ENCODE measurements at regions not wholly inside any gene's neighbourhood (a gene's known extent, or its start where the extent isn't known, plus 50 kb on each side); places are given as distances from the start of the nearest gene placed in this dataset.

- Mint-ChIP-seq H3K4me3 (no peak overlapping the region), H3K27me3 (peaks cover 39% of the 10 kb centered on the region), H3K36me3 (ENCODE audit: insufficient read depth) (peaks cover 2% of the 10 kb centered on the region), H3K4me1 (peaks cover 5% of the 10 kb centered on the region), H3K9me3 (no peaks in the 10 kb centered on the region), H3K27ac (ENCODE audit: low read depth) (no peak overlapping the region)
- no peak for DNase-seq (ENCODE audit: low spot score in 2 of 2)
- ATAC-seq (replicated peaks; ENCODE audit: extremely low read depth, poor library complexity, severe bottlenecking) = no peak
Measured at GRCh38 chr4:152206185-152206584, 329.7 kb downstream of the FBXW7 start.

- H3K4me3 Mint-ChIP-seq = no peak overlapping the region
Measured at GRCh38 chr4:152202415-152202814, 333.5 kb downstream of the FBXW7 start.

GRCh38 chr4:152200511-152201333, 335.2 kb downstream of the FBXW7 start:
- DNase-seq (ENCODE audit: low spot score in 2 of 2) (no peak), ATAC-seq (replicated peaks; ENCODE audit: extremely low read depth, poor library complexity, severe bottlenecking) (no peak)
- Mint-ChIP-seq H3K4me3 (no peak overlapping the region), H3K4me1 (peaks cover 10% of the 10 kb centered on the region), H3K27me3 (peaks cover 17% of the 10 kb centered on the region), H3K9me3 (no peaks in the 10 kb centered on the region), H3K27ac (ENCODE audit: low read depth) (no peak overlapping the region), H3K36me3 (ENCODE audit: insufficient read depth) (peaks cover 5% of the 10 kb centered on the region)

More at GRCh38 chr4:152202415-152202814, 333.5 kb downstream of the FBXW7 start:
- H3K4me1 Mint-ChIP-seq = peaks cover 10% of the 10 kb centered on the region
- ATAC-seq (replicated peaks; ENCODE audit: extremely low read depth, poor library complexity, severe bottlenecking) (no peak), DNase-seq (ENCODE audit: low spot score in 2 of 2) (no peak)
- H3K36me3 Mint-ChIP-seq (ENCODE audit: insufficient read depth) = peaks cover 5% of the 10 kb centered on the region
- no peaks in the 10 kb centered on the region for H3K9me3 Mint-ChIP-seq
- H3K27me3 Mint-ChIP-seq = peaks cover 29% of the 10 kb centered on the region
- no peak overlapping the region for H3K27ac Mint-ChIP-seq (ENCODE audit: low read depth)

GRCh38 chr4:152197211-152197610, 338.7 kb downstream of the FBXW7 start:
- Mint-ChIP-seq H3K27me3 (peaks cover 8% of the 10 kb centered on the region), H3K4me3 (no peak overlapping the region), H3K4me1 (peaks cover 5% of the 10 kb centered on the region), H3K9me3 (no peaks in the 10 kb centered on the region), H3K27ac (ENCODE audit: low read depth) (no peak overlapping the region), H3K36me3 (ENCODE audit: insufficient read depth) (peaks cover 3% of the 10 kb centered on the region)
- ATAC-seq (replicated peaks; ENCODE audit: extremely low read depth, poor library complexity, severe bottlenecking) (no peak), DNase-seq (ENCODE audit: low spot score in 2 of 2) (no peak)

GRCh38 chr4:152195888-152196287, 340.0 kb downstream of the FBXW7 start:
- Mint-ChIP-seq H3K4me1 (peaks cover 5% of the 10 kb centered on the region), H3K27me3 (peaks cover 8% of the 10 kb centered on the region), H3K27ac (ENCODE audit: low read depth) (no peak overlapping the region), H3K36me3 (ENCODE audit: insufficient read depth) (peaks cover under 1% of the 10 kb centered on the region), H3K4me3 (no peak overlapping the region), H3K9me3 (no peaks in the 10 kb centered on the region)
- ATAC-seq (replicated peaks; ENCODE audit: extremely low read depth, poor library complexity, severe bottlenecking) (no peak), DNase-seq (ENCODE audit: low spot score in 2 of 2) (no peak)

GRCh38 chr4:152193059-152193458, 342.8 kb downstream of the FBXW7 start:
- no peak overlapping the region for H3K27ac Mint-ChIP-seq (ENCODE audit: low read depth)
- H3K36me3 Mint-ChIP-seq (ENCODE audit: insufficient read depth) = no peaks in the 10 kb centered on the region
- ATAC-seq (replicated peaks; ENCODE audit: extremely low read depth, poor library complexity, severe bottlenecking) (no peak), DNase-seq (ENCODE audit: low spot score in 2 of 2) (no peak)
- no peaks in the 10 kb centered on the region for H3K27me3 Mint-ChIP-seq
- no peaks in the 10 kb centered on the region for H3K9me3 Mint-ChIP-seq
- H3K4me1 Mint-ChIP-seq = peaks cover 6% of the 10 kb centered on the region
- H3K4me3 Mint-ChIP-seq = no peak overlapping the region

- H3K27me3 Mint-ChIP-seq = no peaks in the 10 kb centered on the region
- no peaks in the 10 kb centered on the region for H3K9me3 Mint-ChIP-seq
- H3K4me1 Mint-ChIP-seq = peaks cover 10% of the 10 kb centered on the region
- H3K27ac Mint-ChIP-seq (ENCODE audit: low read depth) = no peak overlapping the region
- ATAC-seq (replicated peaks; ENCODE audit: extremely low read depth, poor library complexity, severe bottlenecking) = no peak
- no peak for DNase-seq (ENCODE audit: low spot score in 2 of 2)
- no peak overlapping the region for H3K4me3 Mint-ChIP-seq
- no peaks in the 10 kb centered on the region for H3K36me3 Mint-ChIP-seq (ENCODE audit: insufficient read depth)
Measured at GRCh38 chr4:152190907-152191306, 345.0 kb downstream of the FBXW7 start.

- Mint-ChIP-seq H3K27ac (ENCODE audit: low read depth) (peak overlapping the region; percentile 52), H3K27me3 (no peaks in the 10 kb centered on the region), H3K36me3 (ENCODE audit: insufficient read depth) (no peaks in the 10 kb centered on the region), H3K4me3 (no peak overlapping the region), H3K9me3 (no peaks in the 10 kb centered on the region), H3K4me1 (peaks cover 13% of the 10 kb centered on the region)
- ATAC-seq (replicated peaks; ENCODE audit: extremely low read depth, poor library complexity, severe bottlenecking) = no peak
- no peak for DNase-seq (ENCODE audit: low spot score in 2 of 2)
Measured at GRCh38 chr4:152189451-152190179, 346.3 kb downstream of the FBXW7 start.

GRCh38 chr4:152188801-152189200, 347.1 kb downstream of the FBXW7 start:
- no peak overlapping the region for H3K4me3 Mint-ChIP-seq
- DNase-seq (ENCODE audit: low spot score in 2 of 2) (no peak), ATAC-seq (replicated peaks; ENCODE audit: extremely low read depth, poor library complexity, severe bottlenecking) (no peak)
- H3K36me3 Mint-ChIP-seq (ENCODE audit: insufficient read depth) = no peaks in the 10 kb centered on the region
- no peaks in the 10 kb centered on the region for H3K9me3 Mint-ChIP-seq
- no peak overlapping the region for H3K27ac Mint-ChIP-seq (ENCODE audit: low read depth)
- no peaks in the 10 kb centered on the region for H3K27me3 Mint-ChIP-seq
- H3K4me1 Mint-ChIP-seq = peaks cover 13% of the 10 kb centered on the region

- ATAC-seq (replicated peaks; ENCODE audit: extremely low read depth, poor library complexity, severe bottlenecking) (no peak), DNase-seq (ENCODE audit: low spot score in 2 of 2) (no peak)
- H3K27me3 Mint-ChIP-seq = no peaks in the 10 kb centered on the region
- no peaks in the 10 kb centered on the region for H3K36me3 Mint-ChIP-seq (ENCODE audit: insufficient read depth)
- H3K4me3 Mint-ChIP-seq = no peak overlapping the region
- H3K4me1 Mint-ChIP-seq = peaks cover 13% of the 10 kb centered on the region
- no peak overlapping the region for H3K27ac Mint-ChIP-seq (ENCODE audit: low read depth)
- H3K9me3 Mint-ChIP-seq = no peaks in the 10 kb centered on the region
Measured at GRCh38 chr4:152187693-152188092, 348.2 kb downstream of the FBXW7 start.

- no peak for DNase-seq (ENCODE audit: low spot score in 2 of 2)
- peaks cover 13% of the 10 kb centered on the region for H3K4me1 Mint-ChIP-seq
Measured at GRCh38 chr4:152185786-152186550, 349.9 kb downstream of the FBXW7 start.

GRCh38 chr4:152181150-152181549, 354.7 kb downstream of the FBXW7 start:
- no peaks in the 10 kb centered on the region for H3K36me3 Mint-ChIP-seq (ENCODE audit: insufficient read depth)
- DNase-seq (ENCODE audit: low spot score in 2 of 2) (no peak), ATAC-seq (replicated peaks; ENCODE audit: extremely low read depth, poor library complexity, severe bottlenecking) (no peak)
- no peaks in the 10 kb centered on the region for H3K9me3 Mint-ChIP-seq
- H3K27me3 Mint-ChIP-seq = no peaks in the 10 kb centered on the region
- H3K27ac Mint-ChIP-seq (ENCODE audit: low read depth) = no peak overlapping the region
- H3K4me1 Mint-ChIP-seq = peaks cover 6% of the 10 kb centered on the region
- H3K4me3 Mint-ChIP-seq = no peak overlapping the region

More at GRCh38 chr4:152185786-152186550, 349.9 kb downstream of the FBXW7 start:
- Mint-ChIP-seq H3K27ac (ENCODE audit: low read depth) (peak overlapping the region; percentile 23), H3K36me3 (ENCODE audit: insufficient read depth) (no peaks in the 10 kb centered on the region), H3K4me3 (no peak overlapping the region), H3K27me3 (no peaks in the 10 kb centered on the region), H3K9me3 (no peaks in the 10 kb centered on the region)
- ATAC-seq (replicated peaks; ENCODE audit: extremely low read depth, poor library complexity, severe bottlenecking) = no peak
